Colonic mucosa (tissue), 4 donors: ENCODE measurements at regions not wholly inside any gene's neighbourhood (a gene's known extent, or its start where the extent isn't known, plus 50 kb on each side); places are given as distances from the start of the nearest gene placed in this dataset.

Source experiments
- DNase-seq: peaks from one replicate; pipeline ENCODE4 v3.0.0-alpha.2; 2020
- H3K27ac ChIP-seq: fragments of 200-600 bp; one replicate; pipeline ENCODE4 v1.8.0; 2021
- H3K27me3 ChIP-seq: fragments of 200-600 bp; one replicate; pipeline ENCODE4 v1.8.0; 2021
- H3K36me3 ChIP-seq: fragments of 200-600 bp; one replicate; pipeline ENCODE4 v1.8.0; 2021
- H3K4me1 ChIP-seq: fragments of 200-600 bp; one replicate; pipeline ENCODE4 v1.8.0; 2021; ENCODE audit warnings: mild to moderate bottlenecking
- H3K4me3 ChIP-seq: fragments of 200-600 bp; one replicate; pipeline ENCODE4 v1.8.0; 2021
- H3K9ac ChIP-seq, 2 donors: one replicate each; pipeline ENCODE4 v1.7.0; 2013; ENCODE audit warnings: control low read depth in 2 of 2, low read depth in 2 of 2, low read length in 2 of 2
- H3K9me3 ChIP-seq: fragments of 200-600 bp; one replicate; pipeline ENCODE4 v1.8.0; 2021
- CTCF ChIP-seq: fragments of 200-600 bp; IDR thresholded peaks from one replicate; pipeline ENCODE4 v1.8.0; 2022; ENCODE audit warnings: antibody characterized with exemption, mild to moderate bottlenecking
- intact Hi-C: fragments of 100-400 bp; cut with DNase I; formaldehyde crosslinking; loops from one replicate; pipeline ENCODE4 v1.14.1; 2022
- donor health status: healthy.
- donor health status: DM: no; HTN: no; CAD: no.
- donor health status: DM: no; HTN: no; CAD: no.

GRCh38 chr13:58594747-58595600, 963.4 kb downstream of the PCDH17 start:
- intact Hi-C loops, result no loop called here

GRCh38 chr13:58597552-58597951, 966.0 kb downstream of the PCDH17 start:
- no peaks in the 10 kb centered on the region for H3K4me1 ChIP-seq
- no peak overlapping the region for H3K27ac ChIP-seq
- no peak for DNase-seq
- H3K27me3 ChIP-seq, result no peaks in the 10 kb centered on the region
- no peak overlapping the region for H3K4me3 ChIP-seq
- H3K36me3 ChIP-seq, result no peaks in the 10 kb centered on the region
- intact Hi-C loops, result no loop called here
- no peaks in the 10 kb centered on the region for H3K9me3 ChIP-seq
- H3K9ac ChIP-seq, result no peak overlapping the region
- no peak for TF ChIP-seq CTCF

More at GRCh38 chr13:58594747-58595600, 963.4 kb downstream of the PCDH17 start:
- H3K4me3 ChIP-seq, result no peak overlapping the region
- H3K27ac ChIP-seq, result no peak overlapping the region
- no peak for DNase-seq
- H3K4me1 ChIP-seq, result no peaks in the 10 kb centered on the region
- no peaks in the 10 kb centered on the region for H3K36me3 ChIP-seq
- no peak overlapping the region for H3K9ac ChIP-seq
- H3K27me3 ChIP-seq, result no peaks in the 10 kb centered on the region
- no peak for TF ChIP-seq CTCF
- no peaks in the 10 kb centered on the region for H3K9me3 ChIP-seq

GRCh38 chr13:58598241-58598640, 966.7 kb downstream of the PCDH17 start:
- Histone ChIP-seq H3K36me3 (no peaks in the 10 kb centered on the region), H3K27me3 (no peaks in the 10 kb centered on the region), H3K4me3 (no peak overlapping the region), H3K4me1 (no peaks in the 10 kb centered on the region), H3K9me3 (no peaks in the 10 kb centered on the region), H3K27ac (no peak overlapping the region), H3K9ac (no peak overlapping the region)
- intact Hi-C loops, result no loop called here
- no peak for DNase-seq
- no peak for TF ChIP-seq CTCF

DNA sequence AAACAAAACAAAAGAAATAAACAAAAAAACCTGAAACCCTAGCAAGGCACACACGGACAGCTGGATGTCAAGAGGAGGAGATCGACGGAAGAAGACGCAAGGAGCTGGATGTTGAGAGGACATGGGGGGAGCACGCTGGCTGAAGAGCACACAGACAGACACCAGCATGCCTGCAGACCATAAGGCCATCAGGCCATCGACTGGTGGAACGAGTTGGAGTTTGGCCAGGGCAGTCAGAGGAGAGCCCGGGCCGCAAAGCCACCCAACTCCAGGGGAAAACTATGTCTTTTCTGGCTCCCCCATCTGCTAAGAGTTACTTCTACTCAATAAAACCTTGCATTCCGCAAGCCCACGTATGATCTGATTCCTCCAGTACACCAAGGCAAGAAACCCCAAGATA, 979.6 kb downstream of the PCDH17 start:
- no peak for DNase-seq
- no peak overlapping the region for H3K4me3 ChIP-seq
- no peaks in the 10 kb centered on the region for H3K36me3 ChIP-seq
- intact Hi-C loops, result no loop called here
- H3K9ac ChIP-seq, result no peak overlapping the region
- H3K4me1 ChIP-seq, result no peaks in the 10 kb centered on the region
- no peak for TF ChIP-seq CTCF
- no peaks in the 10 kb centered on the region for H3K27me3 ChIP-seq
- no peak overlapping the region for H3K27ac ChIP-seq
- no peaks in the 10 kb centered on the region for H3K9me3 ChIP-seq

- no peak for DNase-seq
- no peaks in the 10 kb centered on the region for H3K9me3 ChIP-seq
- no peak overlapping the region for H3K9ac ChIP-seq
- TF ChIP-seq CTCF, result no peak
- no peaks in the 10 kb centered on the region for H3K27me3 ChIP-seq
- no peak overlapping the region for H3K27ac ChIP-seq
- intact Hi-C loops, result no loop called here
- H3K4me3 ChIP-seq, result no peak overlapping the region
- no peaks in the 10 kb centered on the region for H3K36me3 ChIP-seq
- no peaks in the 10 kb centered on the region for H3K4me1 ChIP-seq
These were observed 986.5 kb downstream of the PCDH17 start for GRCh38 chr13:58617880-58618665.
